Posterior vena cava (tissue), 2 donors: ENCODE measurements at regions not wholly inside any gene's neighbourhood (a gene's known extent, or its start where the extent isn't known, plus 50 kb on each side); places are given as distances from the start of the nearest gene placed in this dataset.

Experiments
- DNase-seq: peaks from one replicate; pipeline ENCODE4 v3.0.0-alpha.2; 2020; ENCODE audit warnings: low spot score
- intact Hi-C, 2 donors: fragments of 100-400 bp; cut with DNase I; formaldehyde crosslinking; loops; one replicate each; pipeline versions ENCODE4 v1.14.1 to v1.14.2; 2022 to 2023
- donor health status: DM: yes; HTN: yes; CAD: no.
- donor health status: DM: yes; HTN: yes; CAD: no.

DNA sequence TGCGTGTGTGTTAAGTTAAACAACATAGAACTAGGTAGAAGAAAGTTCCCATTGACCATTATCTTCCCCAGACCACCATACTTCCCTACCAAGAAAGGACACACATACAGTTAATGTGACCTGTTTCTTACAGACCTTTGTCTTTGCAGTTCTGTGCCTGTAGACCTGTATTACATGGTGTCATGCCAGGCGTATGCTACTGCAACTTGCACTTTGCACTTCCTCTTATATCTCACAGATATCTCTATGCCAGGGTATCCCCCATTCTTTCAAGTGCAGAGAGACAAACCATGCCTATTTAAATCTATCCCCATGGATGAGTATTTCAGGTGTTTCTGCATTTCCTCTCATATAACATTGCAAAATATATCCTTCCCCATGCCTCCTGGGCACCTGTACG, 136.8 kb upstream of the PKDCC start:
- no peak for DNase-seq
- intact Hi-C loops = no loop called here

DNA sequence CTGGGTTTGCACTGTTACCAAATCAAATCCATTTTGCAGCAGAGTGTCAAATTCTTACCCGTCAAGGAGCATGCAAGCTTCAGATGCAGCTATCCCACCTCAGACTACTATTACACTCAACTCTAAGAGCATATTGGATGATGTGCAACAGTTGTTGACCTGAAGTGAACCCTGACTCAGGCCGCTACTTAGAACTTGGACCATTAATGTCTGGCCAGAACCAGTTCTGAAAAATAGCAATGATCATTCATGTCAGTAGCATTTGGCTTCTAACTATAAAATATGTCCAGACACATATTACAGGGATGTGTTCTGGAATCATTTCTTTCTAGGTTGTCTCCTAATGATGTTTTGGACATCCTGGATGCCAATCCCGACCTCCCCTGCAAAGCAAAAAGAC, 135.5 kb upstream of the PKDCC start:
- DNase-seq = no peak
- intact Hi-C loops = no loop called here

DNA sequence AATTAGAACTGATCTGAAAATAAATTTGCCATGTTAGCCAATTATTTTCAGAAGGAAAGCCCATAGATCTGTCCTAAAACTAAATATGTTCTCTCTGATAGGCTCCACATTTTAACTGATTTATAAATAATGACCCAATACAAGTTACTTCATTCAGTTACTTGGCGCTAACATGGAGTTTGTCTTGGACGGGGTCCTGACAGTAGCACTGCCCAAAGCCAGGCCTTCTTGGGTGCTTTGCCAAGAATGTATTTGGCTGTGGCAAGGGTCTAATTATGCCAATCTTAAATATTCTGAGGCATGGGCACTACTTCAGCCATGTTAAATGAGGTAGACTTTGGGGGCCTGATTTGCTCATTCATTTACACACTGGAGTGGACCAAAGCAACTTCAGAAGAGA, 135.0 kb upstream of the PKDCC start:
- intact Hi-C loops = loop anchor here in 1 of 2 donors (1.0 kb wide), 1 partner anchor 50 kb away; no protein-coding TSS in a partner anchor
- no peak for DNase-seq

DNA sequence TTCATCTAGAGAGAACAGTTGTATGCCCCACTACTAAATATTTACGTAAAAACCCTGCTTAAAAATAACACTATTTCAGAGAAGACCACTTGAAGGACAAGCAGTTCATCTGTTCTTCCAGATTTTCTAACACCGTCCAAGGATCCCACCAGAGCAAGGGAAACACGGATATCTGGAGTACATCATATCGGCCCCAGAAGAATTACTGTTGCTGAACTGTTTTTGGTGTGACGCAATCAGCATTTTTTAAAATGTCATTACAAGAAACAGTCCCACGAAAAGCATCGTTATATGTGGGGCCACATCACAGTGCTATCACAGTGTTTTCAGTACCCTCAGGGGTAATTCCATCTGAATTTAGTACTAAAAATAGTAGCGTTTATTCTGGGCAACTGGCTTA, 134.5 kb upstream of the PKDCC start:
- intact Hi-C loops = loop anchor here in 1 of 2 donors (1.0 kb wide), 1 partner anchor 49 kb away; no protein-coding TSS in a partner anchor
- no peak for DNase-seq

DNA sequence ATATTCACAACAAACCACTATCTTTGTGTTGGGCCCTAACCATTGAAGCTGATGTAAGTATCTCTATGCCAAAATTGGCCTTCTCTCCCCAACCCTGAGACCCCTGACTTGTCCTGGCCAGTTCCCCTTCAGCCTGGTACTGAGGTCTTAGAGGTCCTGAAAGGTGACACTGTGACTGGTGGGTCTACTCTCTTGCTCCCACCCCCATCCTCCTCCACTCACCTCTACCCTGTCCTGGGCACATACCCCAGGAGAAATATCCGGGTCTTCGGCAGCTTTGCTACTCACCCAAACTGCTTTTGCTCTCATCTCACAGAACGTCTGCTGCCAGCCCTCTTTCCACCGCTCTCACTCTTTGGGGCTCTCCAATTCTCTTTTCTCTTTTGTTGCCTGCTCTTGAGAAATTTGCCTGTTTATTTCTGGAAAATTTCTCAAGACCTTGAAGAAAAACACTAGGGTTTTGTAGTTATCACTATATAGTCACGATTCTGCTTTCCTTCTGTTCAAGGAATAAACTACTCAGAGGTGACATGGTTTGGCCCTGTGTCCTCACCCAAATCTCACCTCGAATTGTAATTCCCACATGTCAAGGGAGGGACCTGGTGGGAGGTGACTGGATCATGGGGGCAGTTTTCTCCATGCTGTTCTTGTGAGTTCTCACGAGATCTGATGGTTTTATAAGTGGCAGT, 133.8 kb upstream of the PKDCC start:
- intact Hi-C loops = loop anchor here in 1 of 2 donors (1.0 kb wide), 1 partner anchor 48 kb away; no protein-coding TSS in a partner anchor
- DNase-seq = no peak

DNA sequence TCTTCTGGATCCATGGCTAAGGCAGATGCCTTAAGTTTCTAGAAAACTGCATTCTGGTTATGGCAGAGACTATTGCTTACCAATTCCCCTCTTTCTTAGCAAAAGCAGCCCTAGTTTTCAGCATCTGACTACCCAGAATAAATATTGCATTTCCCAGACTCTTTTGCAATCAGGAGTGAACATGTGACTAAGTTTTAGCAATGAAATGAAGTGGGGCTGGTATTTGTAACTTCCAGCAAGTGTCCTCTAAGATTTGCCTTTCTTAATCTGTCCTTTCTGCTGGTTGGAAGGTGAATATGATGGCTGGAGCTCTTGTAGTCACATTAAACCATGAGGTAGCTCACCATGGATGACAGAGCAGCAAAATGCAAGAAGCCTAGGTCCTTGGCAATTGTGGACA, 132.9 kb upstream of the PKDCC start:
- no peak for DNase-seq
- intact Hi-C loops = no loop called here

DNA sequence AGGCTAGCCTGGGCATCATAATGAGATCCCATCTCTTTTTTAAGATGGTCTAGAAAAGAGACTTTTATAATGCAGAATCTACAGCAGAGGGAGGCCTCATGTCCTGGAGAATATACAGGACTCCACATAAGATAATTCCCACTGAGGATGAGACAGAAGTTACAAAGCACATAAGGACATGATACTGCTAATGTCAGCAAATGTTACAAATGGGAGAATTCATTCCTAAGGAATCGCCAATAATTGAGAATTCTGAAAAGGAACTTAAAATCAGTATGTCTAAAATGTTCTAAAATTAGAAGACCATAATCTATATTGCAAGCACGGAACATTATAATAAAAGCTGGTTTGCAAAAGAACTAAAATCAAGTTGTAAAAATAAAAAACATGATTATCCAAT, 131.6 kb upstream of the PKDCC start:
- intact Hi-C loops = no loop called here
- no peak for DNase-seq

DNA sequence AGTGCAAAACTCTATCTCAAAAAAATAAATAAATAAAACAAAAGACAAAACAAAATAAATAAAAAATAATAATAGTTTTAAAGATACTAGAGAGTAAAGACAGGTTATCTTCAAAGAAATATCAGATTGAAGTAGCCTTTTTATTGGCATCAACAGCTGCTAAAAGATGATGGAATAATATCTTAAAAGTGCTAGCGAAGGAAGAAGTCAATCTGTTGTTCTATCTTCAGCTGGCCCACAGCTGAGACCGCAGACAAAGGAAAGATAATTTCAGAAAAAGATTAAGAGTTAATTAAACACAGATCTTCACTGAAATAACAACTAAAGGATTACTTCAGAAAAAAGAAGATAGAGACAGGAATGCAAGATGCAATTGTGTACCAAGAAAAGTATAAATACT, 130.2 kb upstream of the PKDCC start:
- no peak for DNase-seq
- intact Hi-C loops = no loop called here

DNA sequence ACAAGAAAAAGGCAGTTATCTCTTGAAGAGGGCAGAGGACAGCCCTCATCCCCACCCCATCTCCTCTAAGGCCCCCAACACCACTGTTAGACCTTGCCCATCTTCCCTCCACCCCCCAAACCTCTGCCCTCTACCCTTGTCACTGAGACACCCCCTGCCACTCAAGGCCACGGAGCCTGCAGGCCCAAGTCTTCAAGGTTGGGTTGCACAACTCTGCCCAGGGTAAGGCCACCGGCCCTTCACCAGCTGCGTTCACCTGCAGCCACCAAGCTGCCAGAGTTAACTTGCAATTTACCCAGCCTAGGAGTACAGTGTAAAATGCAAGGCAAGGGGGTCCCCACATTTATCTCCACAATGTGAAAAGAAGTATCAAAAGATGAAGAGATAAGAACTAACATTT, 128.7 kb upstream of the PKDCC start:
- DNase-seq = no peak

DNA sequence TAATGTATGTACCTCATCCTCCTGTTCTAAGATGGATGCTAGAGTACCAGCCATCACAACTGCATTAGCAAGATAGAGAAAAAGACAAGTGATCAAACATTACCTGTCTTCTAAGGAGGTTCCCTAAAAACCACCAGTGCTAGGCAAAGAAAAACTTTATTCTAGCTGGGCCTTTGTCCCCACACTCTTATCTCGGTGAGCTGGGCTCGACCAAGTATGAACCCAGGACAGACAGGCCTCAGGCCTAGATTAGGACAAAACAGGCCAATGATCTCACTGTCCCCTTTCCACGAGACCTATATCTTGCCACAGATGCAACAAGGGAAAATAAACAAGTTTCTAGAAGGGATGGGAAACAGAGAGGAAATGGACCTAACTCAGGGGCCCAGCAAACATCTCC, 127.6 kb upstream of the PKDCC start:
- intact Hi-C loops = no loop called here
- no peak for DNase-seq

More for the DNA sequence above, 128.7 kb upstream of the PKDCC start:
- intact Hi-C loops = no loop called here

DNA sequence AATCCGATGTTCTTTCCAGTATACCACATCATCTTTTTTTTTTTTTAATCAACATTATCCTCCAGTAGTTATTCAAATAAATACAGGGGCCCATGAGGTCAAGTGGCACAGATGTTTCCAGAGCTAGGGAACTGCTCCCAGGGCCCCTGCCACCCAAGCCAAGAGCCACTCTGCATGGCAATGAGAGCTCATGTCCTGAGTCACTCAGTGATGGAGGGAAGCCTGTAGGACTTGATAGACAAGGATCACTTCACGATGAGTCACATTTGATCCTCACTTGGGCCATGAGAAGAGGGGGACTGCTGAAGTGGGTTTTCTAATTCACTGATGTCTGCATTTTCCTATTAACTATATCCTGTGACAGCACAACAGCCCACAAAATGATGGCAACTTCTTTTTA, 127.0 kb upstream of the PKDCC start:
- DNase-seq = no peak
- intact Hi-C loops = no loop called here

DNA sequence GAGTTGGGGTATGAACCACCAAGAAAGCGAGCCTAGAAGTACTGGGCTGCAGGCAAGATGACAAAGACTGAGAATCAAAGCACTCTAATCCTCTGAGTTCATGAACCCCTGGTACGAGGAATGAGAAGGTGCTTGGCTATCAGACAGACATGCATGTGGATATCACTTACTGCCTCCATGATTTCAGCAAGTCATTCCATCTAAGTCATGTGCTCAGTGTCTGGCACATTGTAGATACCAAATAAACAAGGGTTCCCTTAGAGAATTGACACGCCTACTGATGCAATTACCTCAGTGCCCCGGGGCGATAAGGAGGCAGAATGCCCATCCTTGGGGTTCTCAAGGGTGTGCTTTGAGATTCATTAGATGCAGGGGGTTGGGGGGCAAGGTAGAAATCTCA, 125.6 kb upstream of the PKDCC start:
- no peak for DNase-seq
- intact Hi-C loops = no loop called here

DNA sequence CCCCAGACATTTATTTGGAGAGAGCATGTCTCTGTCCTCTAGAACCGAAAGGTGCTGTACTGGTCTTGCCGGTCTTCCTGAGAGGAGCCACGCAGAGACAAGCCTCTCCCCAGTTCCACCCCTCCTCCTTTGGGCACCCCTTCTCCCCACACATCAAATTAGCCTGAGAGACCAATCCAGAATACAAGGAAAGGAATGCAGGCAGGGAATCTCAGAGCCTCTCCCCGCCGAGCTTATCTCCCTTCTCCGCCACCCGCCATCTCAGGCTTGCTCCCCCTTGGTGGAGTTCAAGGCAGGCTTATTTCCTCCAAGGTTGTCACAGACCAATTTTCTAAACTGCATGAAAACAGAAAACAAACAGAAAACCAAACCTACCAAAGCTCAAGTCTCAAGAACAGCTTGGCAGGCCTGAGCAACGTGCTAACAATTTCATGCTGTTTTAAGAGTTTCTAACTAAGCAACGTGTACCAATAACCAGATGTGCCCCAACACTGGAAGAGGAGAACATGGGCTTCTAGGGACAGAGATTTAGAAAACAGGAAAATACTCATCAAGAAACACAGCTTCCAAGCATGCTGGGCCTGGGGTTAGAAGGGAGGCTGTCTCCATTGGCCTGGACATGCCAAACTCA, 124.5 kb upstream of the PKDCC start:
- intact Hi-C loops = no loop called here
- no peak for DNase-seq

DNA sequence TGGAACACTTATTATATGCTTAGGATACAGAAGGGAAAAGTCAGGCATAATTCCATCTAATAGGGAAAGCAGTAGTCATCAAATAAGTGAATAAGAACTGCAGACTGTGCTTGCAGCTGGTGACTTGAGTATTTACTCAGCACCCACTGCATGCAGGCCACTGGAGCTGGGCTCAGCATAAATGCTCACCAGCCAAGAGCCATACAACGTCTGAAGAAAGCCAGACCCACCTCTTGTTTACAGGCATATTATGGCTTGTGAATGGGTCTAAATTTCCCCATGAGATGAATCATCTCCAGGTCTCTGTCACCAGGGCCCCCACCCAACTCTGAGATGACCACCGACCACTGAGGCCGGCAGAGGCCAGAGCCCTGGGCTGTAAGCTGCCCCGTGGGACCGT, 123.8 kb upstream of the PKDCC start:
- DNase-seq = no peak
- intact Hi-C loops = no loop called here

DNA sequence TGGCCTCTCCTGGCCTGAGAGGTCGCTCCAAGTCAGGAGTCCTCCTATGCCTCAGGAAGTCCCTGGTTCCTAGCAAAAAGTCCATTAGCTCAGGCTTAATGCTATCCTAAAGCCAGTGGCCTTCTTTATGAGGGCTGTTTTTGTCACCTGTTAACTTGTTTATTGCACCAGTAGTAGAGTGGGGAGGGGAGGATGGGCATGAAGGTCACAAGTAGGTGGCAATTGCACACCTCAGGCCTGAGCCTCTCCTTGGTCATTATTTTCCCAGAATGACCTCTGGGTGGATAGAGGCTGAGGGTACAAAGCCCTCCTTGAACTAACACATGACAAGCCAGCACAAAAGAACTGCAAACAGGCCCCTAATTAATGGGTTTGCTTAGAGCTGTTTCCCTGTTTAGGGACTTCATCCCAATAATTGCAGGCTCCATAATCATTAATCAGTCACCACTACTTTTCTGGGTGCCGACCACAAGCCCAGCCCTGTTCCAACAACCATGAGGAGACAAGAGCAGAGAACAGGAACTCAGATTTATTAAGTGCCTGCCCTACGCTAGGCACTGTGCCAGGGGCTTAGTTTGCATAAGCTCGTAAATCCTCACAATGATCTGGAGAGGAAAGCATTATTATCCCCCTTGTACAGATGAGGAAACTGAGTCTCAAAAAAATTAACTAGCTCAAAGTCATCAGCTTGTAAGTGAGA, 123.0 kb upstream of the PKDCC start:
- intact Hi-C loops = no loop called here
- DNase-seq = no peak

DNA sequence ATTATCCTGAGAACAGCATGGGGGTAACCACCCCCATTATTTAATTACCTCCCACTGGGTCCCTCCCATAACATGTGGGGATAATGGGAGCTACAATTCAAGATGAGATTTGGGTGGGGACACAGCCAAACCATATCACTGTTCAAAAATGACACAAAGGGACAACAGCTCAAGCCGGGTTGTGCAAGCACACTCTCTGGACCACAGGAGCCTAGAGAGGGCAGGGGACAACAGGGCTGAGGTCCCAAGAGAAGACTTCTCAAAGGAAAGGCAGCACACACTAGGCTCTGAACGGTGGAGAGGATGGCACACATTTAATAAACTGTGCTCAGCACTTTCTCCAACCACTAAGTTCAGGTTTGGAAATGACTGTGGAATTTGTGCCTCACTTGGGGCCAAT, 122.1 kb upstream of the PKDCC start:
- no peak for DNase-seq

DNA sequence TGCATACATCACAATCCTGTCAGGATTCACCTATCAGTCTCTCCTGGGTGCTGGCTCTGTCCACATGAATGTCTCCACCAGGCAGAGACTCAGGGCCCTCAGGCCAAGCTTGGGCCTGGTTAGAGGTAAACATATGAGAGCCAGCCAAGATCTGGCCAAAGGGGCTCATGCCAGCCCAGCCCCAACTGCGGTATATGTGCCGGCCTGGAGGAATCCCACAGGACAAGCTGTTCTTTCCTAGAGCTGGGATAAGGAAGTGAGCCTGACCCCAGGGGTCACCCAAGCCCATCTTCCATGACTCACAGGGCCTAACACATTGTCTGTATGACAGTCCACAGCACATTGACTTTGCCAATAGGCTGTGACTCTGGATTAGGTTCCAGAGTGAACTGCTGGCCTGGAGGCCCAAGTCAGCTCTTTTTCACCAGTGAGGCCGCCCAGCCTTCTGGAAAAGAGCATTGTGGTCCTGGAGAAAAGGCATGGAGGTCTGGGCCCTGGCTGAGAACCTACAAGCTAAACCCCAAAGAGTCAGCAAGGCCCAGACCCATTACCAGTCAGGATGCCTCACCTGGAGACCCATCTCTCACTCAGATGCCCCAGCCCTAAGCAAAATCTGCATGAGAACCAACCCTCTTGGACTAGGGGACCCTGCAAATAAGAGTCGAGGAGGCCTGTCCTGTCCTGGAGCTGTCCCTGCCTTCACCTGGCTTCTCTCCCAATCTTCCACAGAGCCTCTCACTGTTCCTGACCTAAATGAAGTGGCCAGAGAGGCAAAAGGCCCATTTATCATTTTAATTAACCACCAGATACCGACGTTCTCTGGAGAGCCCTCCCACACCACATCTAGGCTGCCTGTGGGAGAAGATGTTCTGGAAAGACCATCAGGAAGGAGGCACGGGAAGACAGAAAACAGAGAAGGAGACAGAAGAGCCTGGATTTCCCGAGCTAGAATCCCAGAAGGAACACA, 120.9 kb upstream of the PKDCC start:
- intact Hi-C loops = no loop called here
- DNase-seq = peak; percentile 90

More for the DNA sequence above, 122.1 kb upstream of the PKDCC start:
- intact Hi-C loops = no loop called here

DNA sequence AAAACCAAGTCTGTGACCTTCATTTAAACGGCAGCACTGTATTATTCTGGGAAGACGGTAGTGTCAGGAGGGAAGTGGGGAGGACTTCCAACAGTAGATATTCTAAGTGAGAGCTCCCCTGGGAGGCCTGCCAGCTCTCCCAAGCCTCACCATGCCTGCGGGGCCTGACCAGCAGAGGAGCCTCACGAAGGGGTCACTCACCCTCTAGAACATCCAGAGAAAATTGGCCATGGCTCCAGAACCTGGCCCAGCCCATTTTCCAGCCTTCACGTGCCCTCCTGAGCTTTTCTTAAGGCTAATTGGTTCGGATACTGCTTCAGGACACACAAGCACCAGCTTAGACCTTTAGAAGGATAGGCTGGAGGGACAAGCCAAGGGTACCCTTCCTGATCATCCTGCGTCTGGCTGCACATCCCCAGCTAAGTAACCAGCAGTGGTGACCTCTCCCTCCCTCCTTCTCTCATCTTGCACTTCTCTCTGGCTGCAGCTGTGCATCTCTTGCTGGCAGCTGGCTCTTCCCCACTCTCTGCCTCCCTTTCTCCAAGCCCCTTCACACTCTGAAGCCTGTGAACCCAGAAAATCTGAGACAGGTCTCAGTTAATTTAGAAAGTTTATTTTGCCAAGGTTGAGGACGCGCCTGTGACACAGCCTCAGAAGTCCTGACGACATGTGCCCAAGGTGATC, 120.1 kb upstream of the PKDCC start:
- peak; percentile 86 for DNase-seq
- intact Hi-C loops = no loop called here

DNA sequence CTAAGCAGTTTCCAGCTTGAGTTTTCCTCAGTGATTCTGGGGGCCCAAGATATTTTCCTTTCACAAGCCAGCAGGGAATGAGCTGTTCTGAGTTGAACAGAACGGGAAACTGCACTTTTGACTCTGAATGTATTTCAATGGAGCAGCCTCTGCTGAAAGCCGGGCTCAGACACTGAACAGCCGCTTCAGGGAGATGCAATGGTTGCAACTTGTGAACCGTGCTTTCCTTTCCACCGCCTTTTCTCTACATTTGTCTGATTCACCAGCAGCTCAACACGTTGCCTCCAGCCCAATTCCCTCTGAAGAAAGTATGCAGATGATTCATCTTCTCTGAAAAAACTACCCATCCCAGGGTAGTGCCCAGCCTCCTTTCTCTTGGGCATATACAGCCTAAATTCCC, 119.3 kb upstream of the PKDCC start:
- DNase-seq = no peak
- intact Hi-C loops = no loop called here
